ENCODE measurements at regions not wholly inside any gene's neighbourhood (a gene's known extent, or its start where the extent isn't known, plus 50 kb on each side); places are given as distances from the start of the nearest gene placed in this dataset.

DNA sequence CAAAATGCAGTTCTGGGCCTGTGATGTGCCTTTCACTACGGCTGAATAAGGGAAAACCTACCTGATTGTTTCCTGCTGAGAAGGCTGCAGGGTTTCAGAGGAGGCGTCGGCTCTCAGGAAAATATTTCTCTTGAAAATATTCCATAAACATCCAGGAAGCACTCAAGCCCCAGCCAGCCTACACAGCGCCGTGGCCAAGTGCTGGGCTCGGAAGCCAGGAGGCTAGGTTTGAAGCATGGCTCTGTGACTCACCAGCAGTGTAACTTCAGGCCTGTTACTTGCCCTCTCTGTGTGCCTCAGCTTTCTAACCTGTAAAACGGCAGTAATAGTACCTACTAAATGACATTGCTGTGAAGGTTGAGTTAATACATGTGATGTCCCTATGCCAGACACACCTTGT, 399.1 kb downstream of the GATA3 start:
- H3K27me3 ChIP-seq (ENCODE audit: insufficient read depth, poor library complexity, severe bottlenecking): no peaks in the 10 kb centered on the region
- TF ChIP-seq POLR2AphosphoS5 (IDR thresholded peaks at IDR 0.05; ENCODE audit: low read depth): no peak
- TF ChIP-seq, protein P1, sequence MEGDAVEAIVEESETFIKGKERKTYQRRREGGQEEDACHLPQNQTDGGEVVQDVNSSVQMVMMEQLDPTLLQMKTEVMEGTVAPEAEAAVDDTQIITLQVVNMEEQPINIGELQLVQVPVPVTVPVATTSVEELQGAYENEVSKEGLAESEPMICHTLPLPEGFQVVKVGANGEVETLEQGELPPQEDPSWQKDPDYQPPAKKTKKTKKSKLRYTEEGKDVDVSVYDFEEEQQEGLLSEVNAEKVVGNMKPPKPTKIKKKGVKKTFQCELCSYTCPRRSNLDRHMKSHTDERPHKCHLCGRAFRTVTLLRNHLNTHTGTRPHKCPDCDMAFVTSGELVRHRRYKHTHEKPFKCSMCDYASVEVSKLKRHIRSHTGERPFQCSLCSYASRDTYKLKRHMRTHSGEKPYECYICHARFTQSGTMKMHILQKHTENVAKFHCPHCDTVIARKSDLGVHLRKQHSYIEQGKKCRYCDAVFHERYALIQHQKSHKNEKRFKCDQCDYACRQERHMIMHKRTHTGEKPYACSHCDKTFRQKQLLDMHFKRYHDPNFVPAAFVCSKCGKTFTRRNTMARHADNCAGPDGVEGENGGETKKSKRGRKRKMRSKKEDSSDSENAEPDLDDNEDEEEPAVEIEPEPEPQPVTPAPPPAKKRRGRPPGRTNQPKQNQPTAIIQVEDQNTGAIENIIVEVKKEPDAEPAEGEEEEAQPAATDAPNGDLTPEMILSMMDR (IDR thresholded peaks at IDR 0.05; ENCODE audit: insufficient read depth, low read length): no peak
- no peak for TF ChIP-seq GABPA (IDR thresholded peaks at IDR 0.05; ENCODE audit: low read depth)
- TF ChIP-seq, protein P2, sequence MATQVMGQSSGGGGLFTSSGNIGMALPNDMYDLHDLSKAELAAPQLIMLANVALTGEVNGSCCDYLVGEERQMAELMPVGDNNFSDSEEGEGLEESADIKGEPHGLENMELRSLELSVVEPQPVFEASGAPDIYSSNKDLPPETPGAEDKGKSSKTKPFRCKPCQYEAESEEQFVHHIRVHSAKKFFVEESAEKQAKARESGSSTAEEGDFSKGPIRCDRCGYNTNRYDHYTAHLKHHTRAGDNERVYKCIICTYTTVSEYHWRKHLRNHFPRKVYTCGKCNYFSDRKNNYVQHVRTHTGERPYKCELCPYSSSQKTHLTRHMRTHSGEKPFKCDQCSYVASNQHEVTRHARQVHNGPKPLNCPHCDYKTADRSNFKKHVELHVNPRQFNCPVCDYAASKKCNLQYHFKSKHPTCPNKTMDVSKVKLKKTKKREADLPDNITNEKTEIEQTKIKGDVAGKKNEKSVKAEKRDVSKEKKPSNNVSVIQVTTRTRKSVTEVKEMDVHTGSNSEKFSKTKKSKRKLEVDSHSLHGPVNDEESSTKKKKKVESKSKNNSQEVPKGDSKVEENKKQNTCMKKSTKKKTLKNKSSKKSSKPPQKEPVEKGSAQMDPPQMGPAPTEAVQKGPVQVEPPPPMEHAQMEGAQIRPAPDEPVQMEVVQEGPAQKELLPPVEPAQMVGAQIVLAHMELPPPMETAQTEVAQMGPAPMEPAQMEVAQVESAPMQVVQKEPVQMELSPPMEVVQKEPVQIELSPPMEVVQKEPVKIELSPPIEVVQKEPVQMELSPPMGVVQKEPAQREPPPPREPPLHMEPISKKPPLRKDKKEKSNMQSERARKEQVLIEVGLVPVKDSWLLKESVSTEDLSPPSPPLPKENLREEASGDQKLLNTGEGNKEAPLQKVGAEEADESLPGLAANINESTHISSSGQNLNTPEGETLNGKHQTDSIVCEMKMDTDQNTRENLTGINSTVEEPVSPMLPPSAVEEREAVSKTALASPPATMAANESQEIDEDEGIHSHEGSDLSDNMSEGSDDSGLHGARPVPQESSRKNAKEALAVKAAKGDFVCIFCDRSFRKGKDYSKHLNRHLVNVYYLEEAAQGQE (IDR thresholded peaks at IDR 0.05; ENCODE audit: insufficient replicate concordance, low read depth): no peak
- no peak for TF ChIP-seq SPI1 (IDR thresholded peaks at IDR 0.05; ENCODE audit: borderline replicate concordance, low read depth)
- no peak overlapping the region for H3K4me3 ChIP-seq (replicated peaks; ENCODE audit: insufficient read depth, low read length)
- no peak overlapping the region for H3K27ac ChIP-seq (replicated peaks)
- no peak for DNase-seq (ENCODE audit: low read depth in 1 of 2, low spot score in 1 of 2)

DNA sequence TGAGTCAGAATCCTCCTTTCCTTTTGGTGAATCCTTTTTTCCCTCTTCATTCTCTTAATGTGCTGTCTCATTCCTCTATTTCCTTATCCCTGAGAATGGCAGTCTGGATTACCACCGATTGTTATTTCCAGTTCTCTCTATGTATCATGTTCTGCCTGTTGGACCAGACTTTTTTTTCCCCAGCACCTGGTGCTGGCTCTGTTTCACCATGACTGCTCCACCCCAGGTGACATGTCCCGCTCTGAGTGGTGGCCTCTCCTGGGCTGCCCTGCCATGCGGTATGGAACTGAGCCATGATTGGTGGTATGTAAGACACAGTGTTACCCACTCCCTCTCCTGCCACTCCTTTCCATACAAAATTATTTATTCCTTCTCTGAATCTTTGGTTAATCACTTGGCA, 399.9 kb downstream of the GATA3 start:
- no peak overlapping the region for H3K27ac ChIP-seq (replicated peaks)
- no peak for DNase-seq (ENCODE audit: low read depth in 1 of 2, low spot score in 1 of 2)
- H3K27me3 ChIP-seq (ENCODE audit: insufficient read depth, poor library complexity, severe bottlenecking): no peaks in the 10 kb centered on the region
- H3K4me3 ChIP-seq (replicated peaks; ENCODE audit: insufficient read depth, low read length): no peak overlapping the region
- TF ChIP-seq, protein P1 (IDR thresholded peaks at IDR 0.05; ENCODE audit: insufficient read depth, low read length): no peak
- no peak for TF ChIP-seq GABPA (IDR thresholded peaks at IDR 0.05; ENCODE audit: low read depth)
- TF ChIP-seq, protein P2 (IDR thresholded peaks at IDR 0.05; ENCODE audit: insufficient replicate concordance, low read depth): no peak
- no peak for TF ChIP-seq SPI1 (IDR thresholded peaks at IDR 0.05; ENCODE audit: borderline replicate concordance, low read depth)
- TF ChIP-seq POLR2AphosphoS5 (IDR thresholded peaks at IDR 0.05; ENCODE audit: low read depth): no peak

DNA sequence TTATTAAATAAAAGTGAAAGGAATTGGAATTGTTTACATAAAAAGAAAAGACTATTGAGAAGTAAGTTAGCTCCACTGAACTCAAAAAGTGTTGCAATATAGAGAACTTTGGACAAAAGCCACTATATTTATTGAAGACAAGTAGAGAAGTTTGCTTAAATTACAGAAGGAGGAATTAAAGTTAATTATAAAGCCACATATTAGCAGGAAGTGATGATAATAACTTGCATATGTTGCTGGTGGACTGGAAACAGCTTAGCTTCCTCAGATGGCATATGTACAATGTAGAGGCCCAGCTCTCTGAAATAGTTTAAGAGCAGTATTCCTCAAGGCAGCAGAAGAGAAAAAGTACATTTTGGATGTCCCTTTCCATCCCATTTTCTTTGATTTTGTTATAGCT, 400.7 kb downstream of the GATA3 start:
- no peak for DNase-seq (ENCODE audit: low read depth in 1 of 2, low spot score in 1 of 2)
- Histone ChIP-seq H3K27me3 (ENCODE audit: insufficient read depth, poor library complexity, severe bottlenecking) (no peaks in the 10 kb centered on the region), H3K27ac (replicated peaks) (no peak overlapping the region), H3K4me3 (replicated peaks; ENCODE audit: insufficient read depth, low read length) (no peak overlapping the region)
- TF ChIP-seq POLR2AphosphoS5 (IDR thresholded peaks at IDR 0.05; ENCODE audit: low read depth) (no peak), SPI1 (IDR thresholded peaks at IDR 0.05; ENCODE audit: borderline replicate concordance, low read depth) (no peak), GABPA (IDR thresholded peaks at IDR 0.05; ENCODE audit: low read depth) (no peak)
- TF ChIP-seq, protein P1 (IDR thresholded peaks at IDR 0.05; ENCODE audit: insufficient read depth, low read length): no peak
- TF ChIP-seq, protein P2 (IDR thresholded peaks at IDR 0.05; ENCODE audit: insufficient replicate concordance, low read depth): no peak

Measured in HL-60 (cell line).